ENCODE measurements at regions not wholly inside any gene's neighbourhood (a gene's known extent, or its start where the extent isn't known, plus 50 kb on each side); places are given as distances from the start of the nearest gene placed in this dataset.

GRCh38 chr3:151995091-151995490 lies 121.6 kb downstream of the SUCNR1 start:
- no peak overlapping the region for H3K9ac ChIP-seq
- H3K4me3 ChIP-seq (ENCODE audit: low read depth in 2 of 2, low read length in 1 of 2): no peak overlapping the region
- H3K4me1 ChIP-seq (ENCODE audit: control insufficient read depth in 1 of 2, insufficient read depth in 2 of 2, low read depth in 1 of 2, low read length in 1 of 2): no peaks in the 10 kb centered on the region; a peak in 1 of 4 replicates
- no peaks in the 10 kb centered on the region for H3F3A ChIP-seq (replicated peaks; ENCODE audit: insufficient read depth)
- CTCF ChIA-PET: no interaction called here
- no peaks in the 10 kb centered on the region for H3K36me3 ChIP-seq (replicated peaks in 1 of 2; ENCODE audit: control insufficient read depth in 1 of 2, insufficient read depth in 2 of 2, low read length in 1 of 2)
- 47% methylated on average over 1 of the region's 1 CpG for WGBS (ENCODE audit: low lambda C conversion rate)
- no peaks in the 10 kb centered on the region for H4K20me1 ChIP-seq (ENCODE audit: insufficient read depth)
- DNase-seq: no peak
- H3K4me2 ChIP-seq: no peak overlapping the region
- no peaks in the 10 kb centered on the region for H3K79me2 ChIP-seq (ENCODE audit: insufficient read depth)
- POLR2A ChIA-PET: no interaction called here
- H3K9me2 ChIP-seq: no peaks in the 10 kb centered on the region
- H3K27me3 ChIP-seq (ENCODE audit: insufficient read depth): no peaks in the 10 kb centered on the region
- H3K9me3 ChIP-seq: no peaks in the 10 kb centered on the region
- no peak overlapping the region for H3K27ac ChIP-seq (ENCODE audit: low read depth in 2 of 2, low read length in 1 of 2)
- no peak overlapping the region for H2AFZ ChIP-seq (ENCODE audit: low read depth)
- TF ChIP-seq ZBTB33 (IDR thresholded peaks at IDR 0.05; ENCODE audit: borderline replicate concordance, low read depth): no peak

GRCh38 chr3:151998744-151999143 lies 125.3 kb downstream of the SUCNR1 start:
- ChIA-PET POLR2A (no interaction called here), CTCF (no interaction called here)
- Histone ChIP-seq H4K20me1 (ENCODE audit: insufficient read depth) (no peaks in the 10 kb centered on the region), H3K27me3 (ENCODE audit: insufficient read depth) (no peaks in the 10 kb centered on the region), H3K9ac (no peak overlapping the region), H2AFZ (ENCODE audit: low read depth) (no peak overlapping the region), H3K79me2 (ENCODE audit: insufficient read depth) (no peaks in the 10 kb centered on the region), H3K4me3 (ENCODE audit: low read depth in 2 of 2, low read length in 1 of 2) (no peak overlapping the region), H3K9me2 (no peaks in the 10 kb centered on the region), H3F3A (replicated peaks; ENCODE audit: insufficient read depth) (no peaks in the 10 kb centered on the region), H3K4me1 (ENCODE audit: control insufficient read depth in 1 of 2, insufficient read depth in 2 of 2, low read depth in 1 of 2, low read length in 1 of 2) (no peaks in the 10 kb centered on the region), H3K9me3 (no peaks in the 10 kb centered on the region), H3K4me2 (no peak overlapping the region), H3K36me3 (replicated peaks in 1 of 2; ENCODE audit: control insufficient read depth in 1 of 2, insufficient read depth in 2 of 2, low read length in 1 of 2) (no peaks in the 10 kb centered on the region), H3K27ac (ENCODE audit: low read depth in 2 of 2, low read length in 1 of 2) (no peak overlapping the region)
- no peak for DNase-seq
- WGBS (ENCODE audit: low lambda C conversion rate): 30% methylated on average over 2 of the region's 2 CpGs
- TF ChIP-seq FOSL2 (IDR thresholded peaks at IDR 0.05; ENCODE audit: borderline replicate concordance, low read depth) (no peak), ELF1 (IDR thresholded peaks at IDR 0.05) (no peak), NFIC (IDR thresholded peaks at IDR 0.05; ENCODE audit: borderline replicate concordance) (no peak), USF1 (IDR thresholded peaks at IDR 0.05; ENCODE audit: borderline replicate concordance, low read depth) (no peak), MAX (IDR thresholded peaks at IDR 0.05; ENCODE audit: low read depth) (no peak), MEF2A (IDR thresholded peaks at IDR 0.05; ENCODE audit: borderline replicate concordance, low read depth) (no peak), NRF1 (IDR thresholded peaks at IDR 0.05; ENCODE audit: low read depth, low read length) (no peak), EP300 (IDR thresholded peaks at IDR 0.05; ENCODE audit: borderline replicate concordance in 1 of 2, low read depth in 1 of 2, low read length in 1 of 2) (no peak), TCF12 (IDR thresholded peaks at IDR 0.05) (no peak), FOXJ3 (CRISPR knock-in tag; IDR thresholded peaks at IDR 0.05) (no peak), CTCF (IDR thresholded peaks at IDR 0.05) (no peak)
